T1000 (cell line): ENCODE measurements at regions not wholly inside any gene's neighbourhood (a gene's known extent, or its start where the extent isn't known, plus 50 kb on each side); places are given as distances from the start of the nearest gene placed in this dataset.
"Not testable (repeated sequence)": the region's sequence is repeated elsewhere in the genome, so short reads cannot be mapped to it uniquely, and the experiment has no call there.

Experiments
- DNase-seq: peaks from one replicate; lab custom pipeline; 2025; ENCODE audit warnings: mixed read lengths; lab: John Stamatoyannopoulos, UW

DNA sequence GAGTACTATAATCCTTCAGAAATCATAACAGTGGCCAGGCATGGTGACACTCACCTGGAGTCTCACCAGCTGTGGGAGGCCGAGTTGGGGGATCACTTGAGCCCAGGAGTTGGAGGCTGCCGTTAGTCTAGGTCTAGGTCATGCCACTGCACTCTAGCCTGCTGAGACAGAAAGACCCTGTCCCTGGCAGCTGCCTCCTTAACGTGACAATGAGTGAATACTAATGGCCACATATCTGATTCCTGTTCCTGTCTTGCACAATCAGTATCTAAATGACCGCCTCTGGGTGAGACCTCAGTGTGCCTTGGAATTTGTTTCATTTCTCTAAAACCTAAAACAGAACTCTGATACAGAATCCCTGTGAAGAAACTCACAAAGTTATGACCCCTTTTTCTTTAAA, 131.0 kb upstream of the DAB2 start:
- no peak for DNase-seq

DNA sequence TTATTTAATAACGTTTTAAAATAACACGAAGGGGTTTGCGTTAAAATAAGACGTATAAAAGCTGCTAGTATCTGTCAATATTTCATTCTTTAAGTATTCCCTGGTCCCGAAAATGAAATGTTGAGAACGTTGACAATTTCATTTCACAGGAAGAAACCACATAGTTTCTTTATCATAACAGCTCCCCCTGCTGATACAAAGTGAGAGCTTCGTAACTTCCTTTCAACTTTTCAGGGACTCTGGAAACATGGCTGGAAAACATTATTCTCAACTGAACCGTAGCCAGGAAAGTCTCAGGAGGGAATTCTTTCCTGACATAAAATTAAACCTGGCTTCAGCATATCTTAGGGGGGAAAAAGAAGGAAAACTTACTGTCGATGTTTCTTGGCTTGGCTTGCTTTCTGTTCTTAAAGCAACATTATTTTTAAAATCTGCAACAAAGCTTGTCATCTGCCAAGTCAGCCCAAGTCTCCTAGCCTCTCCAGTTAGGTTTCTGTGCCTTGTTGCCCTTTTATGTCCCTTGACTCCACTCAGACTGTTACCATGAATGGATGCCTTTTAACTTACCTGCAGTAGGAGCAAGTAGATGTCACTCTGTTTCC, 122.9 kb upstream of the DAB2 start:
- DNase-seq, result peak; percentile 7

- no peak for DNase-seq
Measured at GRCh38 chr5:39544941-39545340, 120.2 kb upstream of the DAB2 start.

- no peak for DNase-seq
Measured at GRCh38 chr5:39543335-39543734, 118.6 kb upstream of the DAB2 start.

DNA sequence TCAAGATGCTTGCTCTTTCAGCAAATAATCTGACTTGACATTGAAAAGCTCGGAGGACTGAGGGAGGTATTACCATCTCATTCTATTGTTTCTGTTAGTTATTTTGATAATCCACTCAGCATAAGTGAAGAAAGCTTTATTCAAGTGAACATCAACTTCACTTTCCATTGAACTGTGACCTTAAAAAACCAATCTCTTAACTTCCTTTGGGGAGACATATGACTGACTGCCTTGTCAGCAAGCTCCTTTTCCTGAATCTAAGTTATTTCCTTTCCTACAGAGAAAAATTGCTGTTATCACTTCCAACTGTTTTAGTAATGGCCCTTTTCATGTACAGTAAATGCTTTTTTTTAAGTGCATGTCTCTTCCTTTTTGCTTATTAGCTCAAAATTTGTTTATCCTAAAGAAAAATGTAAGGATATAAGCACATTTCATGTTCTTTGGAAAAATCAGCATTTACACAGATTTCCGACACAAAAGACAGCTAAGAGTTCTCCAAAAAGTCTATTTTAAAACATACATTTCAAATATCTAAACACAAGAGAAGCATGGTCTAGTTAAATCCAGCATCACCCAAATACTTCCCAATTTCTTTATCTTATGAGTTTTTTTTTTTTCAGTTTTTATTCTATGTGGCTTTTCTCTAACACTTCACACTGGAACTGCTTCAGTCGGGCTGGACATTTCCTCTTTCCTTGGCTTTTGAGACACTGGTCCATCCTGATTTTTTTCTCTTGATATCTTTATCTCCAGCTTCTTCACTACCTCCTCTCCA, 117.9 kb upstream of the DAB2 start:
- no peak for DNase-seq

- DNase-seq, result no peak
Measured at GRCh38 chr5:39541920-39542319, 117.1 kb upstream of the DAB2 start.

DNA sequence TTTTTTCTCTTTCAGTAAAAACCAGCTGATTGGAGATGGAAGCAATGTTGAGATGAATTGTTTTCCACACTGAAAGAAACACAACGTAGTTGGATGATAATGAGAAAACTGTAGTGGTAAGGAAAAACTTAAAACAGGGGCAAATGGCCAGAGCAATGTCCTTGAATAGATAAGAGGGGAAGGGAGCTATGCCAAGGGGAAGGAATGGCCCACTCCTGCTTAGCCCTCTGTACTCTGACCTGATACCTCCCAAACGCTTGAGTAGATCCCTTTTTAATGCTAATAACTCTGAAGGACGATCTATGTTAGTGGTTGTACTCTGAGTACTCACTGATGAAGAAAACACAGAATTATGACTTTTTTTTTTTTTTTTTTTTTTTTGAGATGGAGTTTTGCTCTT, 114.7 kb upstream of the DAB2 start:
- no peak for DNase-seq

GRCh38 chr5:39534690-39535089, 109.9 kb upstream of the DAB2 start:
- DNase-seq, result no peak

- DNase-seq, result no peak
Measured at GRCh38 chr5:39533749-39534148, 109.0 kb upstream of the DAB2 start.

GRCh38 chr5:39532511-39532910, 107.7 kb upstream of the DAB2 start:
- DNase-seq, result no peak

DNA sequence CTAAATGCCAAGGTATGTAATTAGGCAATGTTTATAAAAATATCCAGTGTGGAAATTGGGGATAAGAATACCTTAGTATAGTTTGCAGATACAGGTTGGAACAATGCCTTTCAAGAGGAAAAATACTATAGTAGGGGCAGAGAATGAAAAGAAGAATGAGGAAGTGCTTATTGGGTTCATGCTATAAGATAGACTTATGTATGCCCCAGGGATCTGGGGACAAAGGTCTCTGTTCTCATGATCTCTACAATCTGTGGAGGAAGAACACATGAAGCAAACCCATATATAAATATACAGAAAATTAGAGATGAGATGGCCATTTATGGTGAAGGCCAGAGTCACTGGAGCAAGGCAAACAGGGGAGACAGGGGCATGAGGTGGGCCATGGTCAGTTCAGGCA, 106.5 kb upstream of the DAB2 start:
- no peak for DNase-seq

DNA sequence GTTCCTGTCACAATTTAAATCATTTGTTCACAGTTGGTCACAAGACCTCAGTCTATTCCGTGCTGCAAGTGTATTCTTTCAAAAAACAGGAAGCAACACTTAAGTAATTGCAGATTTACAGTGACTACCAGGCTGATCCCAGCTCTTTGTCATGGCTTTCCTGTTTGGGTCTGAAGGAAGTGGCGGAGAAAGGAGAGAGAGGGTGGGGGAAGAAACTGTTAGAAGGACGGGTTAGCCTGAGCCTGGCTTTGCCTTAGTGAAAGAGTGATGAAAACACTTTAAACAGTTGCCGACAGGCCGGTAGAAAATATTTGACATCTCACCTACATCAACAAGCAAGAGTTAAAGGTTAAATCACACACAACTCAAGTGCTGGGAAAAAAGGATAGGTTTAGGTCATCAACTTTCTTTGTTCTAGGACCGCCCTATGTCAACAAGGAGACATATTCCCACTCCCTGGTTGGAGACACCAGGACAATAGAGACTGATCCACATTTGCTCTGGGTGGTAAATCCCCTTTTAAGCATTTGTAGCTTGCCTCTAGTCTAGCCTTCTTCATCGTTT, 102.2 kb upstream of the DAB2 start:
- no peak for DNase-seq

DNA sequence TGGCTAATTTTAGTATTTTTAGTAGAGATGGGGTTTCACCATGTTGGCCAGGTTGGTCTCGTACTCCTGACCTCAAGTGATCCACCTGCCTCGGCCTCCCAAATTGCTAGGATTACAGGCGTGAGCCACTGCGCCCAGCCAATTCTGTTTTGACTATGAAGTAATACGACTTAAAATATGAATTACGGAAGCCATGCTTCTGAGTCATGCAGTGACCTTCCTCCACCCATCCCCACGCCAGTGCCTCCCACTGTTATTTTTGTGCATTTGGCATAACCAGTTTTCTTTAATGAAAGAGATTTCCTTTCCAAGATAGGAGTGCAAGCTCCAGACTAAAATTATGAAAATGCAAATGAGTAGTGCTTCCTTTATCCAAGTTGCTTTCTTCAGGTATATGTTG, 101.0 kb upstream of the DAB2 start:
- not testable (repeated sequence) for DNase-seq

GRCh38 chr5:39525271-39525670, 100.5 kb upstream of the DAB2 start:
- no peak for DNase-seq

DNA sequence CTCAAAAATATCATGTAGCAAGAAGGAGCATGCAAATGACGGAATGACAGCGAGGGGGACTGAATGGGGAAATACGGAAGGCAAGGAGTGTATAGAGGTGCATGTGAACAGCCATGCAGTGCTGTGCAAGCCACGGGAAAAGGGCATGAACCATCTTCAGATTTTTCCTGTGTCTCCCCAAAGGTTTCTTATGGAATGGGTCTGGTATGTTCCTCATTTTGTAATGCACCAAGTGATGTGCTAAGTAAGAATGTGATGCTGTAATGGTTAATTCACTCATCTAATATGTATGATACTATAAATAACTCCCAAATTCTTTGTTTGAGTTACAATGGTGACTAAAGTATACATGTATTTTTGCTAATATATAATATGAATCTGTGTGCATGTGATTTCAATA, 99.0 kb upstream of the DAB2 start:
- no peak for DNase-seq

- DNase-seq, result no peak
Measured at GRCh38 chr5:39521940-39522590, 97.3 kb upstream of the DAB2 start.

GRCh38 chr5:39521098-39521860, 96.5 kb upstream of the DAB2 start:
- DNase-seq, result no peak

- DNase-seq, result no peak
Measured at GRCh38 chr5:39520232-39520572, 95.4 kb upstream of the DAB2 start.

GRCh38 chr5:39519566-39520231, 94.9 kb upstream of the DAB2 start:
- no peak for DNase-seq

DNA sequence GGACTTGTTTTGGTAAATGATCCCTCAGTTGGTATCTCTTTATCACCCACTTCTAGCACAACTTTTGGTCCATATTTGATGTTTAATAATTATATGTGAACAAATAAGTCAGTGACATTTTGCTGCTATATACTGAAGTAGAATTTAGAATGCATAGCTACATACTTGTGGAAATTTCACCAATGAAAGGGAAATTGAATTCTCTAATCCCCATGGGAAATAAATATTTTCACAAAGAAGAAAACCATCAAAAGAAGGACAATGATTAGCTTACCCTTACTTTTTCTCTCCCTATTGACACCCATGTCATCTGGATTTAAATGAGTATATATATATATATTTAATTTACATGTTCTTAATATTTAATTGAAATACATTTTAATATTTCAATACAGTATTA, 94.3 kb upstream of the DAB2 start:
- no peak for DNase-seq

DNA sequence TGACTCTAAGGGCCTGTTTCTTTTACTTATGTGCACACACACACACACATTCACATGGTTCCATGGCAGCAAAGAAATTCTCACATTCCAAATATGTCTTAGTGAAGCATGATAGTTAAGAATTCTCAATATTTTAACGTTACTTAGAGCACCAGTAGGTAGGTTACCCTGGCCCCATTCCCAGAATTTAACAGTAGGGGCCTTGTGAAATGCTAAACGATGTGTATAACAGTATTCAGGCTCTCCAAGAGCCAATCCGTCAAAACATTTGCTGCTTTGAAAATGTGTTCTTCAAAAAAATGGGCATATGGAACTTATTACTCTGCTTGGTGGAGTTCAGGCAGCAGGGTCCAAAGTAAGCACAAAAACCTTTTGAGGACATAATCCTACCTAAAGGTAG, 93.7 kb upstream of the DAB2 start:
- DNase-seq, result no peak

DNA sequence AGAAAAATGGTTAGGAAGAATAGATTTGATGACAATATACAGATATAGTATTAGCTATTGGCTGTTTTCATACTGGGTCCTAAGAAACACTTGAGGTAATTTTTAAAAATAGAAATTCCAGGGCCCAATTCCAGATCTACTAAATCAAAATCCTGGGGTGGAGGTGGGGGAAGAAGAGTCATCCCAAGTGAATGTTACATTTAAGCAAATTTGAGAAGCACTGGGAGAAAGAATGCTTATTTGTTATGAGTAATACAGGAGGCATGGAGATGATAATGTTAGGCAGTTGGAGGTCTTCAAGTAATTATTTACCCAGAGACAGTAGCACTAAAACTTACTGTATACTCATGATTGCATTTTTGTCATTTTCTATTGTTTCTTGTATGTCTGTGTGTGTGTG, 93.0 kb upstream of the DAB2 start:
- DNase-seq, result peak; percentile 5
